KMS-11 (cell line): ENCODE measurements at regions not wholly inside any gene's neighbourhood (a gene's known extent, or its start where the extent isn't known, plus 50 kb on each side); places are given as distances from the start of the nearest gene placed in this dataset.

Experiments used
- H2AFZ ChIP-seq: fragments of 200-600 bp; sonication (generic); 2 replicates; pipeline ENCODE4 v1.6.1; 2016; ENCODE audit warnings: antibody characterized with exemption, mixed run types, low read depth
- H3K27ac ChIP-seq: fragments of 200-600 bp; sonication (generic); 2 replicates; pipeline ENCODE4 v1.6.1; 2016; ENCODE audit warnings: mild to moderate bottlenecking, mixed run types
- H3K27me3 ChIP-seq: fragments of 200-600 bp; sonication (generic); 2 replicates; pipeline ENCODE4 v1.6.1; 2017; ENCODE audit warnings: mild to moderate bottlenecking, low read depth, mixed run types, moderate library complexity; ENCODE audit not compliant: insufficient read depth
- H3K36me3 ChIP-seq: fragments of 200-600 bp; sonication (generic); 2 replicates; pipeline ENCODE4 v1.6.1; 2017; ENCODE audit warnings: mild to moderate bottlenecking, mixed run types; ENCODE audit not compliant: insufficient read depth
- H3K4me1 ChIP-seq: fragments of 200-600 bp; sonication (generic); 2 replicates; pipeline ENCODE4 v1.6.1; 2016; ENCODE audit warnings: mild to moderate bottlenecking, low read depth, mixed run types; ENCODE audit not compliant: poor library complexity, severe bottlenecking
- H3K4me2 ChIP-seq: fragments of 200-600 bp; sonication (generic); 2 replicates; pipeline ENCODE4 v1.7.0; 2016; ENCODE audit warnings: mild to moderate bottlenecking, mixed run types
- H3K4me3 ChIP-seq: fragments of 200-600 bp; sonication (generic); IDR thresholded peaks from 2 replicates; pipeline ENCODE4 v1.6.1; 2017; ENCODE audit warnings: low read depth, low read length, mixed read lengths; ENCODE audit not compliant: insufficient read depth
- H3K79me2 ChIP-seq: fragments of 200-600 bp; sonication (generic); 2 replicates; pipeline ENCODE4 v1.6.1; 2016; ENCODE audit warnings: low read depth, mixed run types; ENCODE audit not compliant: insufficient read depth
- H3K9ac ChIP-seq: fragments of 200-600 bp; sonication (generic); 2 replicates; pipeline ENCODE4 v1.6.1; 2016; ENCODE audit warnings: mild to moderate bottlenecking, mixed run types
- H4K20me1 ChIP-seq: fragments of 200-600 bp; sonication (generic); 2 replicates; pipeline ENCODE4 v1.6.1; 2016; ENCODE audit warnings: mild to moderate bottlenecking, mixed run types; ENCODE audit not compliant: insufficient read depth
- TF ChIP-seq, protein P1 (sequence below): fragments of 200-600 bp; sonication (generic); conservative IDR thresholded peaks from 2 replicates; pipeline ENCODE4 v1.6.1; 2017; ENCODE audit warnings: low read depth, mild to moderate bottlenecking, antibody characterized with exemption, low read length, moderate library complexity, mixed read lengths

DNA sequence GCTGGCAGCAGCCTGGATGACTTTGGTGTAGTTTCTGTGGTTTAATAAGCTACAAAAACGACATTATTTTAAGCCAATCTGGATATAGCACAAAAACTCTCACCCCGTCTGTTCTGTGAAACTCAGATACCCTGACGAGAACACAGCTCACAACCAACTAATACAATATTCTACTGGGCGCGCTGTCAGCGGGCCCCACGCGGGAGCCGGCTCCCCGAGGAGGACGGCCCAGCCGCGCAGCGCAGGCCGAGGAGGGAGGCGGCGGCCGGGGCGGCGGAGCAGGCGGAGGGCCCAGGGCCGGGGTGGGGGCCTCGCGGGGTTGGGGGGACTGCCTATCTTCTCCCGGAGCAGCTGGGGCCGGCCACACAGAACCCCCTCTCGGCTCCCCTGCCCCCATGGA lies 87.2 kb upstream of the POU3F1 start:
- no peaks in the 10 kb centered on the region for H3K79me2 ChIP-seq
- H2AFZ ChIP-seq = no peak overlapping the region
- H3K9ac ChIP-seq = no peak overlapping the region
- no peaks in the 10 kb centered on the region for H3K36me3 ChIP-seq
- no peak overlapping the region for H3K27ac ChIP-seq
- no peak overlapping the region for H3K4me3 ChIP-seq
- TF ChIP-seq, protein P1, sequence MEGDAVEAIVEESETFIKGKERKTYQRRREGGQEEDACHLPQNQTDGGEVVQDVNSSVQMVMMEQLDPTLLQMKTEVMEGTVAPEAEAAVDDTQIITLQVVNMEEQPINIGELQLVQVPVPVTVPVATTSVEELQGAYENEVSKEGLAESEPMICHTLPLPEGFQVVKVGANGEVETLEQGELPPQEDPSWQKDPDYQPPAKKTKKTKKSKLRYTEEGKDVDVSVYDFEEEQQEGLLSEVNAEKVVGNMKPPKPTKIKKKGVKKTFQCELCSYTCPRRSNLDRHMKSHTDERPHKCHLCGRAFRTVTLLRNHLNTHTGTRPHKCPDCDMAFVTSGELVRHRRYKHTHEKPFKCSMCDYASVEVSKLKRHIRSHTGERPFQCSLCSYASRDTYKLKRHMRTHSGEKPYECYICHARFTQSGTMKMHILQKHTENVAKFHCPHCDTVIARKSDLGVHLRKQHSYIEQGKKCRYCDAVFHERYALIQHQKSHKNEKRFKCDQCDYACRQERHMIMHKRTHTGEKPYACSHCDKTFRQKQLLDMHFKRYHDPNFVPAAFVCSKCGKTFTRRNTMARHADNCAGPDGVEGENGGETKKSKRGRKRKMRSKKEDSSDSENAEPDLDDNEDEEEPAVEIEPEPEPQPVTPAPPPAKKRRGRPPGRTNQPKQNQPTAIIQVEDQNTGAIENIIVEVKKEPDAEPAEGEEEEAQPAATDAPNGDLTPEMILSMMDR = no peak
- H3K4me1 ChIP-seq = no peaks in the 10 kb centered on the region
- no peaks in the 10 kb centered on the region for H4K20me1 ChIP-seq
- peaks cover 25% of the 10 kb centered on the region for H3K27me3 ChIP-seq
- no peak overlapping the region for H3K4me2 ChIP-seq

DNA sequence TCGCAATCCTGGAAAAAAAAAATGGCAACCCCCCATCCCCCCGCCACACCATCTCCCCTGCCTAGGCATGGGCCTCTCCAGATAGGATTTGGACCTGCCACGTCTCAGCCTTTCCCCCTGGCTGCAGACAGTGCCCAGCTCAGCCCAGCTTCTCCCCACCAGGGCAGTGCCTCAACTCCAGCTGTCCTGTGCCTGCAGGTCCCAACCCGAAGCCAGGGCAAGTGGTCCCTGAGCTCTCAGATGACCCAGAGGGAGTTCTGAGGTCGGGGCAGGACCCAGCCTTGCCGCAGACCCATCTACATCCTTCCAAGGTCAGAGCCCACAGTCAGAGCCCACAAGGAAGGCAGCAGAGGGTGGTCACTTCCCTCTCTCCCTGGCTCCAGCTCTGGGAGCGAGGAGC lies 86.7 kb upstream of the POU3F1 start:
- Histone ChIP-seq H3K9ac (no peak overlapping the region), H3K27me3 (peaks cover 25% of the 10 kb centered on the region), H3K4me3 (no peak overlapping the region), H3K27ac (no peak overlapping the region), H3K36me3 (no peaks in the 10 kb centered on the region), H2AFZ (no peak overlapping the region), H3K4me1 (no peaks in the 10 kb centered on the region), H3K4me2 (no peak overlapping the region), H3K79me2 (no peaks in the 10 kb centered on the region), H4K20me1 (no peaks in the 10 kb centered on the region)
- TF ChIP-seq, protein P1 = no peak

DNA sequence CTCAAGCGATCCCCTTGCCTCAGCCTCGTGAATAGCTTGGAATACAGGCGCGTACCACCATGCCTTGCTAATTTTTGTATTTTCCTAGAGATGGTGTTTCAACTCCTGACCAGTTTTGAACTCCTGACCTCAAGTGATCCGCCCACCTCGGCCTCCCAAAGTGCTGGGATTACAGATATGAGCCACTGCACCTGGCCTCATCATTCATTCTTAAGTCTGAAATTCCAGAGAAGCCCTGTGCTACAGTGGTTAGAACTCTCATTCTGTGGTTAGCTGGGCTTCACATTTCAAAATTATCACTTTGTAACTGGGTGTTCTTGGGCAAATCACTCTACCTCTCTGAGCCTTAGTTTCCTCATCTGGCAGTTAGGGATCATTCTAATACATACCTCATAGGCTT lies 86.1 kb upstream of the POU3F1 start:
- Histone ChIP-seq H3K36me3 (no peaks in the 10 kb centered on the region), H3K27me3 (peaks cover 28% of the 10 kb centered on the region), H4K20me1 (no peaks in the 10 kb centered on the region), H3K4me2 (no peak overlapping the region), H3K4me3 (no peak overlapping the region), H3K9ac (no peak overlapping the region), H3K4me1 (no peaks in the 10 kb centered on the region), H2AFZ (no peak overlapping the region), H3K79me2 (no peaks in the 10 kb centered on the region), H3K27ac (no peak overlapping the region)
- TF ChIP-seq, protein P1 = no peak

DNA sequence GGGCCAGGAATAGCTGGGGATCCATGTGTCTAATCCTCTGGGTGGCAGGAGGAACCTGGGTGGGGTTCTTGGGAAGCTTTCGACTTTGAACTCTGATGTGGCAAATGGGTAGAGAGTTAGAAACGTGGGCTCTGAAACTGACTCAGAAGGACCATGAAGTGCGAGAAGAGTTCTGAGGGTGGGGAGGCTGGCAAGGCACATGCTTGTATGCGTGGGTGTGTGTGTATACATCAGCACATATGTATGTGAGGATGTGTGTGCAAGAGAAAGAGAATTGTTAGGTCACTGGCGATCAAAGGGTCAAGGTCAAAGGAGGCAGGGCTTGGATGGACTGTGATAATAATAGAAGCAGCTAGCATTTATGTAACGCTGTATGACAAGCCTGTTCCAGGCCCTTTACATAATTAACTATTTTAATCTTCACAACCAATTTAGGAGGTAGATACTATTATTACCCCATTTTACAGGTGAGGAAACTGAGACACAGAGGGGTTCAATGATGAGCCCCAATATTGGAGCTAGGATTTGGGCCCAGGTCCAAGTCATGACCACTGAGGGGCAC lies 84.5 kb upstream of the POU3F1 start:
- H4K20me1 ChIP-seq = no peaks in the 10 kb centered on the region
- TF ChIP-seq, protein P1 = no peak
- H2AFZ ChIP-seq = no peak overlapping the region
- H3K36me3 ChIP-seq = no peaks in the 10 kb centered on the region
- no peaks in the 10 kb centered on the region for H3K79me2 ChIP-seq
- H3K27me3 ChIP-seq = peaks cover 17% of the 10 kb centered on the region; the same call in 1 of the 2 replicates
- H3K4me2 ChIP-seq = no peak overlapping the region
- no peak overlapping the region for H3K4me3 ChIP-seq
- no peak overlapping the region for H3K9ac ChIP-seq
- no peak overlapping the region for H3K27ac ChIP-seq
- H3K4me1 ChIP-seq = no peaks in the 10 kb centered on the region
